GDM1 (cell line): ENCODE measurements at regions not wholly inside any gene's neighbourhood (a gene's known extent, or its start where the extent isn't known, plus 50 kb on each side); places are given as distances from the start of the nearest gene placed in this dataset.

Source experiments
- DNase-seq: peaks from one replicate; lab custom pipeline; 2025; lab: John Stamatoyannopoulos, UW

DNA sequence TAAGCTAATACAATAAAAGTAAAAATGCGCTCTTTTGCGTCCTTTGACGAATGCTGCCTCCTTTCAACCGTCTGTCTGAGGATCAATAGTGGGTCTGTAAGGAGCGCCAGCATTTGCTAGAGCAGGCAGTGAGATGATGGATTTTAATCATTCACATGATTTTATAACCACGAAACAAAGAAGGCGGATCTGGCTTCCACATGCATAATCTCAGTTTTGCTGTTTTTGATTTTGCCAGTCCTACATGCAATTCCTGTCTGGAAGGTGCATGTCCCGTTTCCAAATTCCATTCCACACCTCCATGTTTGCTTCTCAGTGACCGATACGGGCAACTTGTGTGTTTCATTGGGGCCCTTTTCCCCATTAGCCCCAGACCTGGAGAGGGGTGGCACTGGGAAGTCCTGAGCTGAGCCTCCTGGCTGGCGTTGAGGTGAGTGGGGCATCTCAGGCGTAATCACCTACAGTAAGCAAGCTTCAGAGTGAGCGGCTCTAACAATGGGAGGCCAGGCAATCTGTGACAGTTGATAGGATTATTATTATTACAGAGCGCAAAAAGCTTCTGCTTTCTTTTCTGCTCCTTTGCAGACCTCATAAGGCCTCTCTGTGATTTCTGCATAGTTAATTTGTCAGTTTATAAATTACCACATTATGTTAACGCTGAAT, 405.4 kb downstream of the ZSWIM6 start:
- no peak for DNase-seq

- DNase-seq, result no peak
Observed at GRCh38 chr5:61737964-61738340, 405.9 kb downstream of the ZSWIM6 start.

GRCh38 chr5:61738446-61738845, 406.4 kb downstream of the ZSWIM6 start:
- no peak for DNase-seq

- DNase-seq, result no peak
Observed at GRCh38 chr5:61744690-61745619, 412.9 kb downstream of the ZSWIM6 start.

DNA sequence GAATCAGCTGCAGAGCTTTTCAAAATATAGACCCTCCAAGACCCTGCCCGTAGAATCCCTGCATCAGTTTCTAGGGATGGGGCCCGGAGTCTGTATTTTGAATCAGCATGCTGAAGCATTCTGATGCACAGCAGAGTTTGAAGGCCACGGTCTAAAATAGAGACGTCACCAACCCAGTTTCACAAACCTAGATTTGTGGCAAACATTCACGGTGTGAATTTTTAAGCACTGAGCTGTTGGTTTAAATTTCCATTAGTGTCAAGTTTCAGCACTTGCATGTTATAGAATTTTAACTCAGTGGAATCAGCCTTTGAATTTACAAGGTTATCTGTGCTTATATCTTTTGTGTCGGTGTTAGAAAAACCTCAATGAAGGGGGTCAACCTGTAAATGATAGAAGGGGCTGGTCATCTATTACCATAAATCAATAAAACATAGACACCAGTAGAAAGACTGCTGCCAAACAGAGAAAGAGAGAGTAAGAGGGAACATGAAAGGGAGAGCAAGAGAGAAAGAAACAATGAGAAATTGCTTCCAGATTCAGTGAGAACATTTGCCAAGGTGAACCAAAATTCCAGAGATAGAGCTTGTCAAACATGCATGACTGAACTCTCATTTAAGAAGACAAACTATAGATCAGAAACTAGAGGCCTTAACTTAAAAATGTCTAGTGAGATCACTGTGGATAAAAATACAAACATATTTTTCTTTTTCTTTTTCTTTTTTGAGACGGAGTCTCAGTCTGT, 414.9 kb downstream of the ZSWIM6 start:
- no peak for DNase-seq

GRCh38 chr5:61748121-61748520, 416.1 kb downstream of the ZSWIM6 start:
- DNase-seq, result no peak

DNA sequence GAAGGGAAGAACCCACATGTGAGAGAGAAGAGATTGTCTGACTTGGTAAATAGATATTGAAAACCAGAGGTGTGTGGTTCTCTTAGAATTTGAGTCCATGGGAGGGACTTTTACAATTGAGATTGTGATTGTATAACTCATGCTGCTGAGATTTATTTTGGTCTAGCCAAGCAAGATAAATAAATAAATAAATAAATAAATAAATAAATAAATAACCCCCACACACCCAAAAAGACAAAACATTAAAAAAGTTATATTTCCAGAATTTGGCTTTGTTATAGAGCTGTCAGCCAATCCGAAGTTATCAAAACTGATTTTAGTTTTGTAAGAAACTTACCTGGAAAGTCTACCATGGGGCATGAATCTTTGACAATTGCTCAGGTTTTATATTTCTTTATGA, 416.6 kb downstream of the ZSWIM6 start:
- DNase-seq, result no peak

GRCh38 chr5:61752588-61752987, 420.5 kb downstream of the ZSWIM6 start:
- no peak for DNase-seq

DNA sequence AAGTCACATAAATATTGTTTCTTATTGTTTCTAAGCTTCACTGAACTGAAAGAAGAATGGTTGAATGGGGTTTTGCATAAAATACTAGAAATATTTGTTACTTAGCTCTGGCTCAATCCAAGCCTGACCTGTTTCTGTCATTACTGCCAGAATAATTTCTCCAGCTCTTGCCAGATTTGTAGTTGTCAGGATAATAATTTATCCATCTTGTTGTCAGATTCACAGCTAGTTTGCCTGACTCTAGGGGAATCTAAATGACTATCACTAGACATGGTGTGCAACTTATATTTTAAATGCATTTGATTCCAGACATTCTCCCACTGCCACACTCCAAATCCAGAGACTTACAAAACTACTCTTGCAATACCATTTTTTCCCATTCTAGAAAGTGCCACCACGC, 422.7 kb downstream of the ZSWIM6 start:
- DNase-seq, result no peak

GRCh38 chr5:61755726-61756222, 423.7 kb downstream of the ZSWIM6 start:
- no peak for DNase-seq

- DNase-seq, result no peak
Observed at GRCh38 chr5:61758711-61759110, 426.7 kb downstream of the ZSWIM6 start.

- no peak for DNase-seq
Observed at GRCh38 chr5:61765471-61765870, 433.4 kb downstream of the ZSWIM6 start.

DNA sequence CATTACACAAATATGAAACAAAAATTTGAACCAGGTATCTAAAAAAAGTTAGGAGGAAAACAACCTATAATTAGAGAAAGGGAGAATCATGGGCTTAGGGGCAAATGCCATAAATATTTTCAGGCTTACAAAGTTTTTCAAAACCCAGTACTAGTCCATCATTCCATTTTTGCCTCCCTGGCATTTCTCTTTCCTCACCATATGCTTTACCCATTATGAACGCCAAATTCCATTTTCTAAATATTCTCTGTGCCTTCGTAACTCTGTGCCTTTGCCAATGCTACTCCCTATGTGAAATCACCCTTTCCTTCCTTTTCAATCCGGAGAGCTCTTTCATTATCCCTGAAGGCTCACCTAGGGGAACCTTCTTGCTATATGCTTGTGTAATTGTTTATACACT, 434.1 kb downstream of the ZSWIM6 start:
- no peak for DNase-seq

- no peak for DNase-seq
Observed at GRCh38 chr5:61767231-61768080, 435.4 kb downstream of the ZSWIM6 start.

DNA sequence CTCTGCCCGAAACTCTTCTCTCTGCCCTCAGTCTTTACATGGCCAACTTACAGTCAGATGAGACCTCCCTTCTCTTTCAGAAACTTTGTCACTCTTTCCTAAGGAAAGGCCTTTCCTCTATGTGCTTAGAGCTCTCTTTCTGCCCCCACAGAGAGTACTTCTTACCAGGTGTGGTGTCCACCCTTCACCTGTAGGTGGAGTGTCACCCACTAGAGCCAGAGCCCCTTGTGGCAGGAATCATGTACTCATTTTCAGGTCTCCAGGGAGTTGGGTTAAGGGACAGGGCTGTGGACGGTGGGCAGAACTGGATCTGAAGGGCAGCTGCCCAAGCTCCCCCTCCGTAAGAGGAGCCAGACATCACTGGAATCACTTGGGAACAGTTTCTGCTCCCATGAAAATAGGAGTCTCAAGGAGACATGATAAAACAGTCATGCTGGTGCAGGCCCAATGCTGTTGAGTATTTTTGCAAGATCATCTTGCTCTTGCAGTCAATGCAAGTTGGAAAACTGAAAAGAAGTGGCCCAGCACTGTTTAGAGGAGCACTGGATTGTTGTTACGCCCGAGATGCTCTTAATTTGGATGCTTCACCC, 436.7 kb downstream of the ZSWIM6 start:
- DNase-seq, result no peak

DNA sequence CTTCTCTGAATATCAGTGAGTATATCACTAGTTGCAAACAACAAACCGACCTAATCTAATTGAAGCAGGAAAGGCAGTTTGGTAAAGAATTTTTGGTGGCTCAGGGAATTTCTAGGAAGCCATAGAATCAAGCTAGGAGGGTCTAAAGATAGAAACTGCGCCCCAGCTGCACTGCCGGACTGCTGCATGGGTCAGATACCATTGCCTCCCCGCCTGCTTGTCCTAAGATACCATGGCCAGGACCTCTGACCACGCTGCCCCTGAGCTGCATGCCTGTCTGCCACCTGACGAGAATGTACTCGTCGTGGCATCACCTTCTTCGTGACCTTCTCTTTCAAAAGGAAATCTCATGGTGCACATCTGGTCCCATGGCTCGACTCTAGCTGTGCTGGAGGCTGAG, 439.0 kb downstream of the ZSWIM6 start:
- DNase-seq, result no peak

GRCh38 chr5:61771808-61772207, 439.8 kb downstream of the ZSWIM6 start:
- no peak for DNase-seq

- no peak for DNase-seq
Observed at GRCh38 chr5:61775901-61776300, 443.8 kb downstream of the ZSWIM6 start.

DNA sequence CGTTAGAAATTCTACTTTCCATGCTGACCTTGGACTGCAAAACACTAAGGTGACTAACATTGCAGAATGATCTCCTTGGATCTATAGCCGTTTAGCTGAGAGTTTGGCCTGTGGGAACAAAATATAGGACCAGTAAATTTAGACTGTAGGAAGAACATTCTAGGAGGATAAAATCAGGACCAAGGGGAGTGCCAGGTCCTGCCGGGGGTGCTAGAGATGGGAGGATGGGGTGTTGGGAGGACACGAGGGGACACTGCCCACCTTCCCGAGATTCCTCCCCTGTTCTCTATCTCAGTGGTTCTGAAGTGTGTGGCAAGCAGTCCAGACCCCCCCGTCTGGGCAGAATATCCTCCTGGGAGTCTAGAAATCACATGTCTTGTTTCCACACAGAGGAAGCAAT, 445.2 kb downstream of the ZSWIM6 start:
- DNase-seq, result no peak

DNA sequence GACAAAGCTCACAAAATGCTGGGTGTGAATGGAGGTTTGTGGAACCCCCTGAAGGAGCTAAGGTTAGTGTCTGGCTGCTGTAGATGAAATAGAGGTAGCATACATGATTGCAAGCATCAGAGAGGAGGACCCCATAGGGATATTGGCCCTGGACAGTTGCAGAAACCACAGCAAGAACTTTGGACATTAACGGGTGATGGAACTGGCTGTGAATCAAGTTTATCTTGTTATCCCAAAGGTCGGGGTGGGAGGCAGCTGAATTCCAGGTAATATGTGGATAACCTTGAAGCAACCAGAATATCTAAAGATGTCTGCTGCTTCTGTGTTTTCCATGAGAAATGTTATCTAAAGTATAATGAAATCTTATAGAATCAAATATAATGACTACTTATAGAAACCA, 447.7 kb downstream of the ZSWIM6 start:
- no peak for DNase-seq

GRCh38 chr5:61783481-61783880, 451.4 kb downstream of the ZSWIM6 start:
- DNase-seq, result no peak
